ENCODE measurements at regions not wholly inside any gene's neighbourhood (a gene's known extent, or its start where the extent isn't known, plus 50 kb on each side); places are given as distances from the start of the nearest gene placed in this dataset.

DNA sequence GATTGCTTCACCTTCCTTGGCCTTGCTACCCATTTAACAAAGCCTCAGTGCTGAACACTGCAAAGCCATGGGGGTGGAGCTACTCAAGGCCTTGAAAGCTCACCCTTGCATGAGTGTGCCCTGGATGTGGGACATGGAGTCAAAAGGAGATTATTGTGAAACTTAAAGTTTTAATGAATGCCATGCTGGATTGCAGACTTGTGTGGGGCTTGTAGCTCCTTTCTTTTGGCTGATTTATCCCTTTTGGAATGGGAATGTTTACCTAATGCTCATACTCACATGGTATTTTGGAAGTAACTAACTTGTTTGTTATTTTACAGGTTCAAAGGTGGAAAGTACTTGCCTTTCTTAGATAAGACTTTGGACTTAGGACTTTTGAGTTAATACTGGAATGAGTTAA lies 538.5 kb upstream of the NECTIN3 start:
- TF ChIP-seq, protein P1, sequence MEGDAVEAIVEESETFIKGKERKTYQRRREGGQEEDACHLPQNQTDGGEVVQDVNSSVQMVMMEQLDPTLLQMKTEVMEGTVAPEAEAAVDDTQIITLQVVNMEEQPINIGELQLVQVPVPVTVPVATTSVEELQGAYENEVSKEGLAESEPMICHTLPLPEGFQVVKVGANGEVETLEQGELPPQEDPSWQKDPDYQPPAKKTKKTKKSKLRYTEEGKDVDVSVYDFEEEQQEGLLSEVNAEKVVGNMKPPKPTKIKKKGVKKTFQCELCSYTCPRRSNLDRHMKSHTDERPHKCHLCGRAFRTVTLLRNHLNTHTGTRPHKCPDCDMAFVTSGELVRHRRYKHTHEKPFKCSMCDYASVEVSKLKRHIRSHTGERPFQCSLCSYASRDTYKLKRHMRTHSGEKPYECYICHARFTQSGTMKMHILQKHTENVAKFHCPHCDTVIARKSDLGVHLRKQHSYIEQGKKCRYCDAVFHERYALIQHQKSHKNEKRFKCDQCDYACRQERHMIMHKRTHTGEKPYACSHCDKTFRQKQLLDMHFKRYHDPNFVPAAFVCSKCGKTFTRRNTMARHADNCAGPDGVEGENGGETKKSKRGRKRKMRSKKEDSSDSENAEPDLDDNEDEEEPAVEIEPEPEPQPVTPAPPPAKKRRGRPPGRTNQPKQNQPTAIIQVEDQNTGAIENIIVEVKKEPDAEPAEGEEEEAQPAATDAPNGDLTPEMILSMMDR (conservative IDR thresholded peaks at IDR 0.05 in 1 of 2, IDR thresholded peaks at IDR 0.05 in 1 of 2; ENCODE audit: extremely low read depth in 1 of 2, insufficient read depth in 1 of 2, low read depth in 1 of 2, low read length in 2 of 2): no peak
- no peak for TF ChIP-seq EZH2 (IDR thresholded peaks at IDR 0.05; ENCODE audit: borderline replicate concordance, low read length)

All from mammary epithelial cell (primary cell).